HG03066 (cell line): ENCODE measurements at regions not wholly inside any gene's neighbourhood (a gene's known extent, or its start where the extent isn't known, plus 50 kb on each side); places are given as distances from the start of the nearest gene placed in this dataset.

Source experiments
- ATAC-seq: cut with Tn5 transposase; IDR thresholded peaks from one replicate; pipeline ENCODE4 v1.9.1; 2021; ENCODE audit warnings: low read depth; ENCODE audit not compliant: unreplicated experiment

DNA sequence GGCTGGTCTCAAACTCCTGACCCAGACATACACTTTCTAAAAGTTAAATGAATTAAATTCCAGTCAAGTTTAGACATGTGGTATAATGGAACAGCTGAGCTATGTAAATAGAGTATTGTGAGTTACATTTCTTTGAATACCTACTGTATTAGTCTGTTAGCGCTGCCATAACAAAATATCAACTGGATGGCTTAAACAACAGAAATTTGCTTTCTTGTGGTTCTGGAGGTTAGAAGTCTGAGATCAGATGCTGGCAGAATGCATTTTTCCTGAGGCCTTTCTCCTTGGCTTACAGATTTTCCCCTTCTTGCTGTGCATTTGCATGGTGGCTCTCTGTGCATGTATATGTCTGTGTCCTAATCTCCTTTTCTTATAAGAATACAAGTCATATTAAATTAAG is 101.5 kb upstream of the TGFBR2 start:
- no peak for ATAC-seq

DNA sequence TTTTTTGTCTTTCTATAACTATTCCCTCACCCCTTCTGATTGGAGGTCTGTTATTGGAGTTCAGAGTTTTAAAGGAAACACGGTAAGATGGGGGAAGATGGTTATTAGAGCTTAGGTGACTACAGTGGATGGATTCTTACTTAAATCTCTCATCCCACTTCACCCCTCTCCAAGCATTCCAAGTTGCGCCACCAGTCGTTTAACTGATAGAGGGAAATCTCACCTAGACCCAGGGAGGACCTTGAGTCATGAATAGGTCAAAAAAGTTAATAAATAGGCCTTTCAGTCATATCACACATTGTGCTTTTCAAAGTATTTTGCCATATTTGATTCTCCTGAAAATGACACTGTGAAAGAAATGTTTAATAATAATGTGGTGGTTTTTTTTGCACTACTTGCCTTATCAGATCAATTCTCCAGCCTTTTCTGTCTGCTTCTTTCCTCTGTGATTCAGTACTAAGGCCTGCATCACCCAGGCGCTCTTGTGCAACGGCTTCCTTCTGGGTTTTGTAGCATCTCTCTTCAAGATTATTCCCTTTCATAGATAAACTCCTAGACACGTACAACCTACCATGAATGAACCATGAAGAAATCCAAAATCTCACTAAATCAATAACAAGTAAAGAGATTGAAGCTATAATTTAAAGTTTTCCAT is 100.4 kb upstream of the TGFBR2 start:
- ATAC-seq = no peak

- no peak for ATAC-seq
Observed at GRCh38 chr3:30508339-30508738, 98.1 kb upstream of the TGFBR2 start.

DNA sequence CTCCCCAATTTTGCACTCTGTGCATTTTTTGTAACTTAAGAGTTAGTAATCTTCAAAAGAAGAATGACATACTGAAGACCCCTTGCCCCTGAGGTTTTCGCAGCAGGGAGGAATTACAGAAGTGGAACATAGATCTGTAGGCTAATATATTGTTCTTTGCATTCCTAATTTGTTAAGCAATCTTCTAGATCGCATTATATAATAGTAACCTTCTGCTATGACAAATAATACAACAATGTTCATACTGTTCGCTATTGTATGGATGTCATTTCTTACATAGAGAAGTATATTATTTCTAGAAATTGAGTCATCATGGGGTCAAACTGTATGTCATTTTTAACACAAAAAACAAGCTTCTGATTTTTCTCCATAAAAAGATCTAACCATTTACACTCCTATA is 95.8 kb upstream of the TGFBR2 start:
- ATAC-seq = no peak

DNA sequence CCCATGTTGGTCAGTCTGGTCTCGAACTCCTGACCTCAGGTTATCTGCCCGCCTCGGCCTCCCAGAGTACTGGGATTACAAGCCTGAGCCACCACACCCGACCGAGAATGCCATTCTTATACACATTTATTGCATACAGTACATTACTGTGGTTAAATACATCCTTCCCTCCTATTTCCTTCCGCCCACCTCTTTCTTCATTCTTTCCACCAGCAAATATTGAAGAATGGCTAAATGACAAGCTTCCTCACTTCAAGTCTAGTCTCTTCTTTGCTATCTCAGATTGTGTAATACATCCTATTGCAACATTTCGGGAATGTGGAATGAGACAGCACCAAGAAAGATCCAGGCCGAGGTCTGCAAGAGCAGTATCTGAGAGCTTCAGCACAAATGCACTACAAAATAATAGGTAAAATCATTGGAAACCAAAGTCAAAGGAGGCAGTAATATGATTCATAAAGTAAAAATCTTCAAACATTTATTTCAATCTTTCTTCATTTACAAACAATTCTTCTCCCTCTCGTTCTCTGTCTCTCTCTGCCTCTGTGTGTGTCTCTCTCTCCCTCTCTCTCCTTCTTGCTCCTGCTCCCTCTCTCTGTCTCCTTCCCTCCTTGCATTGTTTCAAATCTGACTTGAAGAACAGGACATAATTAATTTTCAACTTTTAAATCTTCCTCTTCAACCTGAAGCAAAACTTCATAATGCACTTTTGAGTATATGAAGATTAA is 94.7 kb upstream of the TGFBR2 start:
- no peak for ATAC-seq

GRCh38 chr3:30512576-30512975 is 93.8 kb upstream of the TGFBR2 start:
- no peak for ATAC-seq

- ATAC-seq = no peak
Observed at GRCh38 chr3:30513374-30514152, 92.8 kb upstream of the TGFBR2 start.

GRCh38 chr3:30516238-30516637 is 90.2 kb upstream of the TGFBR2 start:
- no peak for ATAC-seq

- ATAC-seq = no peak
Observed at GRCh38 chr3:30518181-30518864, 88.1 kb upstream of the TGFBR2 start.

DNA sequence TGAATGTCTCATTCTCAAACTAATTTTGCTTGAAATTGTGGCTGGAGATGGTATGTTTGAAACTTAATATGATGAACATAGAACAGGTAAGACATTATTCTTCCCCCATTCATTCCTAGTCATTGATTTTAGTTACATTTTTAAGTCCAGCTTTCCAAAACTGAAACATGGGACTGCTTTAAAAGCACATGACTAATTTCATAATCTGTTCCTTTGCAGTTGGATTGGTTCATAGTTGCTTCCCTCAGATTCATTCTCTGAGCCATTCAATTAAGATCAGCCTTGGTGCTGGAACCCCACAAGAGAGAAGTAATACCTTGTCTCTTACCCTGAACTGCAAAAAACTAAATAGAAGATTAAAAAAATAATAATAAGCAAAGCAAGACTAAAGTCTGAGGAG is 87.5 kb upstream of the TGFBR2 start:
- ATAC-seq = no peak

- no peak for ATAC-seq
Observed at GRCh38 chr3:30520699-30521098, 85.7 kb upstream of the TGFBR2 start.

DNA sequence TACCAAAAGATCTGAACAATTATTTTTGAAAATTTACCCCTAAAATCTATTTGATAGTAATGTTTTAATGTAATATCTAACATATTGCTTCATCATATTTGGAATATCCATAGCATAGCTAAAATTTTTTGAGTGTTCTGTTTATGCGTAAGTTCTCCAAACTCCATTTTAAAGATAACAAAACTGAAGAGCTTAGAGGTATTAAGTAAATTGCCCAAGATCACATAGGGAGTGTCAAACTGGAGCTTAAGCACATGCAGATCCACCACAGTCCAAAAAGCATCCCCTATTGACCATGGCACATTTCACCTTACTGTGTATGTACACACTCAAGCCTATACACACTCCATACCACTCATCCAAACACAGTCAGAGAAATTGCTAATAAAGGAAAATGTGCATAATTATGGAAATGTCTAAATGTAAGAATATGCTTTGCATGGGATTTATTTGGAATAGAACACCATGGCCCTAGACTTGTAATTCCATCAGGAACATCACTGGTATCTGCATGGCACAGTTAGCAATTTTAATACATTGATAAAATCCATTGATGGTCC is 85.2 kb upstream of the TGFBR2 start:
- no peak for ATAC-seq

DNA sequence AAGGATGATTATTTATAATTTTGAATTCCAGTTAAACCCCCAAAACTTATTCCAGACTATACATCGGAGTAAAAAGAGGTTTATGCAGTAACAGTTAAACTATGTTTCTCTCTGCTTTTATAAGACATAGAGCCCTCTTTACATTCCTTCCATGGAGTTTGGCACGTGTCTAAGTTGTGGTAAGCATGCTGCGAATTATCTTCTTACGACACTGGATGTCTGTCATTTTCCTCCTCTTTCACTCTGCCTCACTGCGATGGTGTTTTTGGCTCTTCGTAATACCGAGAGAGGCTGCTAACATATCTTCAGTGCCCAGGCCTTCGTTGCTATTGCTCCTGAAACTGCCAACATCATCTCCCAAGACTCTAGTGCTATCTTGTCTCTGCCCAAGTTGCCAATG is 83.9 kb upstream of the TGFBR2 start:
- no peak for ATAC-seq

DNA sequence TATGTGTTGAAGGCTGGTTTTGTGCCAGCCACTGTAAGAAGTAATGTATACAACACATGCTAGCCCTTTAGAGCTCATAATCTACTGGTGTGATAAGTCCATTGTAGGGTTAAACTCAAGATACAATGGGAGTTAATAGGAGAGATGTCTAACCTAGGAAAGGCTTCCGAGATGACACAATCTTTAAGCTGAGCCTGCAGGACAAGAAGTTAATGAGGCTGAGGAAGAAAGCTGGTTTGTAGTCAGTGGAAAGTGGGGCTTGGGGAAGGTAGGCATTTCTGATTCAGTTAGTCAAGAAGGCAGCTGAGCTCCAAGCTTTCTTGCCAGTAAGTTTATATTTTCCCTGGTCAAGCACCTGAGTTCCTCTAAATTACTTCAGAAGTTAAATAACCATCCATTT is 83.0 kb upstream of the TGFBR2 start:
- ATAC-seq = no peak

DNA sequence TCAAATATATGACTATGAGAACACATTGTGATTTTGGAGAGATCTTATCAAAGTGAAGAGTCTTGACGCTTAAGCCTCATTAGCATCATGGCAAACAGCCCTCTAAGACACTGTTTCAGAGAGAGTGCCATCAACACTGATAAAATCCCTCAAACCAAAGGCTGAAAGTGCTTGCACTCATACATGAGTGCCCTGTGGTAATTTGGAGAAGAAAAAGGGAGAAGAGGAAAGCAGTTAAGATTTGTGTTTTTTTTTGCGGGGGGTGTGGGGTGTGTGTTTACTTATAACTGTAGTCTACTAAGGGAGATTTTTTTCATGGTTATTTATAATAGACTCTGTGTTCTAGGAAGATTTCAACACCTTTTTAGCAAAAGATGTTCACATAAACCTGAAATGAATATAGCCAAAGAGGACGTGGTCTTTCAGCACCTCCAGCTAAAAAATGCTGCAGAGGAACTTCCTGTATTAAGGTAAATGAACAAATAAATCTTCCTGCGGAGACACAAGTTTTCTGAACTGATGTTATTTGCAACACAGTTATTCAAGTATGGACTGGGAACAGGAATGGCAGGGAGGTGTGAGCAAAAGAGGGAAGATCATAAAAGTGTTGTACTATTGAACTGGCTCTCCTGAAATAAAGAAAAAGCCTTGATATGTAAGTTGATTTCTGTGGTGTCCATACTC is 81.9 kb upstream of the TGFBR2 start:
- no peak for ATAC-seq

DNA sequence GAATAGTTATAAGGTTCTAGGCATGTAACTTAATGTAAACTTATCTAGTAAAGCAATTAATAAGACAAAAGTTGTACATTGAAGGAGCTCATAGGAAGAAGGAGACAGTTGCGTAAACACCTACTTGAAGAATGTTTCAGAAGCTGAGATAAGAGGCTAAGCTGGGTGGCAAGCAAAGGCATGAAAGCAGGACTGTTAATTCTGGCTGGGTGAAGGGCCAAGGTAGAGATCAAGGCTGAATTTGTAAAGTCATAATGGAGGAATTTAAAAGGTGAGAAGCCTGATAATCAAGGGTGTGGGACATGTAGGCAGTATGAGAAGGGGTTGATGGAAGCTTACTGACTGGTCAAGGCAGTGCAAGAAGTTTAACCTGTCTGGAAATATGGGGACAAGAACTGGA is 80.4 kb upstream of the TGFBR2 start:
- no peak for ATAC-seq

GRCh38 chr3:30527186-30527585 is 79.2 kb upstream of the TGFBR2 start:
- no peak for ATAC-seq

- ATAC-seq = no peak
Observed at GRCh38 chr3:30527720-30528119, 78.7 kb upstream of the TGFBR2 start.

DNA sequence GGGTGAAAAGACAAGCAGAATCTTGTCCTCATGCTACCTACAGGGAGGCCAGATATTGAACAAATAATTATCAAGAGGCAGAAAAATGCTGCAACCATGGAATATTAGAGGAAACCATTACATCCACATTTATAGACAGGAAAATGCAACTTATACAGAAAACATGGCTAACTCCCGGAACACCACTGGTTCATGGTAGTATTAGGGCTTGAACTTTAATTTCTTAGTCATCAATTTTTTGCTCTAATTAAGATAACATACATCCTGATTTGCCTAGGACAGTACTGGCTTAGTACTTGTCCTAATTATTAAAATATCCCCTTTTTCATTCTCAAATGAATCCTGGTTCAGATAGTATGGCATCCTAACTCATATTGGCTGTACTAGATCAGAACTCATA is 76.3 kb upstream of the TGFBR2 start:
- ATAC-seq = no peak

DNA sequence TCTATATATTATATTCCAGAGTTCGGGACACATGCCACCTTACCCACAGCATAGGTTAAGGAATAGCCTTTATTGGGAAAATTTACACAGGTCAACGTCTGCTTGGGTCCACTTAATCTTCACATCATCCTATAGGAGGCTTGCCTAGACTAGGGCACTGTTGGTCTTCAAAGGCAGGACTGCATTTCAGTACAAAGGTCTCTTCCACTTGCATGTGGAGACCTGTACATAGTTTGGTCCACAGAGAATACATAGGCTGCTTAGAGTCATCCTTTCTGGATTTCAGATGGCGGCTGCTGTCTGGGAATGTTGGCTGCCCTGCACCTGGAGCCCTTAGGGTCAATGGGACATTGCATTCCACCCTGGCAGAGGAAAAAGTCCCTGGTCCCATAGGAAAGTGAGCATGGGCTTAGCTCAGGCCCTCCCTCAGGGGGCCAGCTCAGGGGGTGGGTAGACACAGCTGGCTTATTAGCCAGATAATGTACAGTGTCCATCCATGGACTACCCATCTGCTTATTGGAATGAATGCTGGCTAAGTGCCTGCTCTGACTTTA is 75.3 kb upstream of the TGFBR2 start:
- ATAC-seq = no peak
